Astrocyte (in vitro differentiated cells and primary cell): ENCODE measurements at regions not wholly inside any gene's neighbourhood (a gene's known extent, or its start where the extent isn't known, plus 50 kb on each side); places are given as distances from the start of the nearest gene placed in this dataset.

Experiments used
- DNase-seq: peaks from one replicate; pipeline ENCODE4 v3.0.0-alpha.2; 2010; ENCODE audit warnings: low read depth
- FAIRE-seq: peaks from 2 replicates; lab custom pipeline; 2011; peaks lifted over from hg19 to GRCh38; lab: Jason Lieb, UNC
- H2AFZ ChIP-seq: 2 replicates; pipeline ENCODE4 v1.6.0; 2012; ENCODE audit warnings: low read depth, low read length, inconsistent platforms
- H3K27ac ChIP-seq: 2 replicates; pipeline ENCODE4 v1.5.1; 2011; ENCODE audit warnings: low read depth, low read length, inconsistent platforms
- H3K27me3 ChIP-seq: 2 replicates; pipeline ENCODE4 v1.6.0; 2011; ENCODE audit warnings: low read length, inconsistent platforms; ENCODE audit not compliant: insufficient read depth
- H3K36me3 ChIP-seq: 2 replicates; pipeline ENCODE4 v1.5.1; 2011; ENCODE audit warnings: low read length, inconsistent platforms; ENCODE audit not compliant: insufficient read depth
- H3K4me1 ChIP-seq: 2 replicates; pipeline ENCODE4 v1.5.1; 2011; ENCODE audit warnings: low read length, inconsistent platforms; ENCODE audit not compliant: insufficient read depth
- H3K4me2 ChIP-seq: 2 replicates; pipeline ENCODE4 v1.6.0; 2012; ENCODE audit warnings: low read length, inconsistent platforms
- H3K4me3 ChIP-seq: 2 replicates; pipeline ENCODE4 v1.5.1; 2011; ENCODE audit warnings: low read depth, mild to moderate bottlenecking, low read length, inconsistent platforms; ENCODE audit not compliant: insufficient read depth
- H3K79me2 ChIP-seq: 2 replicates; pipeline ENCODE4 v1.6.0; 2012; ENCODE audit warnings: mild to moderate bottlenecking, low read length, inconsistent platforms; ENCODE audit not compliant: insufficient read depth
- H3K9ac ChIP-seq: 2 replicates; pipeline ENCODE4 v1.6.0; 2012; ENCODE audit warnings: mild to moderate bottlenecking, low read length, inconsistent platforms
- H3K9me3 ChIP-seq: 2 replicates; pipeline ENCODE4 v1.5.1; 2012; ENCODE audit warnings: low read depth, mild to moderate bottlenecking, low read length, inconsistent platforms; ENCODE audit not compliant: insufficient read depth
- H4K20me1 ChIP-seq: 2 replicates; pipeline ENCODE4 v1.6.0; 2012; ENCODE audit warnings: low read length, inconsistent platforms; ENCODE audit not compliant: insufficient read depth
- H3K27ac Mint-ChIP-seq: one replicate; pipeline ENCODE4 v1.8.0; 2021; ENCODE audit warnings: mild to moderate bottlenecking, mixed read lengths; ENCODE audit not compliant: unreplicated experiment
- H3K27me3 Mint-ChIP-seq: one replicate; pipeline ENCODE4 v1.8.0; 2021; ENCODE audit warnings: low read depth, mixed read lengths; ENCODE audit not compliant: unreplicated experiment
- H3K36me3 Mint-ChIP-seq: one replicate; pipeline ENCODE4 v1.8.0; 2021; ENCODE audit warnings: low read depth, mixed read lengths; ENCODE audit not compliant: unreplicated experiment
- H3K4me1 Mint-ChIP-seq: one replicate; pipeline ENCODE4 v1.8.0; 2021; ENCODE audit warnings: low read depth, mixed read lengths; ENCODE audit not compliant: unreplicated experiment
- H3K4me3 Mint-ChIP-seq: one replicate; pipeline ENCODE4 v1.8.0; 2021; ENCODE audit warnings: mild to moderate bottlenecking, moderate library complexity, mixed read lengths; ENCODE audit not compliant: unreplicated experiment
- H3K9me3 Mint-ChIP-seq: one replicate; pipeline ENCODE4 v1.8.0; 2021; ENCODE audit warnings: mild to moderate bottlenecking, mixed read lengths; ENCODE audit not compliant: unreplicated experiment
- EZH2 ChIP-seq: IDR thresholded peaks from 2 replicates; pipeline ENCODE4 v1.6.1; 2012; ENCODE audit warnings: mild to moderate bottlenecking, low read length, inconsistent platforms; ENCODE audit not compliant: insufficient read depth
- TF ChIP-seq, protein P1 (sequence below): IDR thresholded peaks from 2 replicates; pipeline ENCODE4 v1.5.1; 2011; ENCODE audit warnings: low read depth, mild to moderate bottlenecking, inconsistent platforms, low read length, moderate library complexity; ENCODE audit not compliant: insufficient read depth

DNA sequence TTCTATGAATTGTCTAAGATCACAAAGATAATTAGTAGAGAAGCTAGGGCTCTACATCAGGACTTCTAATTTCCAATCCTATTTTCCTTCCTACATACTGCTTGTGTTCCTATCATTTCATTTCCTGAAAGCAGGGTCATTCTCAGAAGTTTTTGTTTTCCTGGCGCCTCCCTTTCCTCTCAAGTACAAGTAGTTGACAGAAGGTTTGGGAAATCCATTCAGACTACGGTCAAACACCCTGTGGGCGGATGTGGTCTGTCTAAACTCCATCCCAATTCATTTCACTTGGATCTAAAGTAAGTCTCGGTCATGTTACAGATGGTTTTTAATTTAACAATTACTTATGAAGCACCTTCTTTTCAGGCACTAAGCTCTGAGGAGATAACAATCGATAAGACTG lies 221.4 kb downstream of the MTERF1 start:
- TF ChIP-seq, protein P1, sequence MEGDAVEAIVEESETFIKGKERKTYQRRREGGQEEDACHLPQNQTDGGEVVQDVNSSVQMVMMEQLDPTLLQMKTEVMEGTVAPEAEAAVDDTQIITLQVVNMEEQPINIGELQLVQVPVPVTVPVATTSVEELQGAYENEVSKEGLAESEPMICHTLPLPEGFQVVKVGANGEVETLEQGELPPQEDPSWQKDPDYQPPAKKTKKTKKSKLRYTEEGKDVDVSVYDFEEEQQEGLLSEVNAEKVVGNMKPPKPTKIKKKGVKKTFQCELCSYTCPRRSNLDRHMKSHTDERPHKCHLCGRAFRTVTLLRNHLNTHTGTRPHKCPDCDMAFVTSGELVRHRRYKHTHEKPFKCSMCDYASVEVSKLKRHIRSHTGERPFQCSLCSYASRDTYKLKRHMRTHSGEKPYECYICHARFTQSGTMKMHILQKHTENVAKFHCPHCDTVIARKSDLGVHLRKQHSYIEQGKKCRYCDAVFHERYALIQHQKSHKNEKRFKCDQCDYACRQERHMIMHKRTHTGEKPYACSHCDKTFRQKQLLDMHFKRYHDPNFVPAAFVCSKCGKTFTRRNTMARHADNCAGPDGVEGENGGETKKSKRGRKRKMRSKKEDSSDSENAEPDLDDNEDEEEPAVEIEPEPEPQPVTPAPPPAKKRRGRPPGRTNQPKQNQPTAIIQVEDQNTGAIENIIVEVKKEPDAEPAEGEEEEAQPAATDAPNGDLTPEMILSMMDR: no peak
- TF ChIP-seq EZH2: no peak
- H3K36me3 Mint-ChIP-seq: no peaks in the 10 kb centered on the region
- H3K79me2 ChIP-seq: no peaks in the 10 kb centered on the region
- no peaks in the 10 kb centered on the region for H3K9me3 Mint-ChIP-seq
- H3K4me2 ChIP-seq: no peak overlapping the region
- no peaks in the 10 kb centered on the region for H3K9me3 ChIP-seq
- H3K4me3 ChIP-seq: no peak overlapping the region
- H3K4me3 Mint-ChIP-seq: no peak overlapping the region
- DNase-seq (peak; percentile 7), FAIRE-seq (no peak)
- H4K20me1 ChIP-seq: no peaks in the 10 kb centered on the region
- no peak overlapping the region for H3K27ac Mint-ChIP-seq
- H3K27me3 Mint-ChIP-seq: no peaks in the 10 kb centered on the region
- no peak overlapping the region for H3K9ac ChIP-seq
- H3K4me1 ChIP-seq: peaks cover 7% of the 10 kb centered on the region
- H3K27ac ChIP-seq: no peak overlapping the region
- no peaks in the 10 kb centered on the region for H3K27me3 ChIP-seq
- H3K36me3 ChIP-seq: no peaks in the 10 kb centered on the region
- H2AFZ ChIP-seq: no peak overlapping the region
- H3K4me1 Mint-ChIP-seq: peaks cover 11% of the 10 kb centered on the region

DNA sequence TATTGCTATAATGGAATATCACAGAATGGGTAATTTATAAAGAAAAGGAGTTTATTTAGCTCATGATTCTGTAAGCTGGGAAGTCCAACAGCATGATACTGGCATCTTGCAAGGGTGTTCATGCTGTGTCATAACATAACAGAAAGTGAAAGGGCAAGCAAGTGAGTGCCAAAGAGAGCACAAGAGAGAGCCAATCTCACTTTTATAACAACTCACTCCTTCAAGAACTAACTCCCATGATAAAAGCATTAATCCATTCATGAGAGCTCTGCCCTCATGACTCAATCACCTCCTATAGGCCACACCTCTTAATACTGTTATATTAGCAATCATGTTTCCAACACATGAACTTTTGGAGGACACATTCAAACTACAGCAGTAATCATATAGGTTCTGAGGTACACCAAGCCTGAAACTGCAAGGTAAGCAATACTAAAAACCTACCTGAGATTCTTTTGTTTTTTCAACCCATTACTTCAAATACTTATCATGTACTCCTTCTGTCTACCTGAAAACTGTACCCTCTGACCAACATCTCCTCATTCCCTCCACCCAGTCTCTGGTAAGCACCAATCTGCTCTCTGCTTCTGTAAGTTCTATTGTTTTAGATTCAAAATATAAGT lies 219.7 kb downstream of the MTERF1 start:
- Mint-ChIP-seq H3K36me3 (no peaks in the 10 kb centered on the region), H3K4me3 (no peak overlapping the region), H3K27ac (no peak overlapping the region), H3K27me3 (no peaks in the 10 kb centered on the region), H3K4me1 (peaks cover 11% of the 10 kb centered on the region), H3K9me3 (no peaks in the 10 kb centered on the region)
- Histone ChIP-seq H3K4me2 (no peak overlapping the region), H3K36me3 (no peaks in the 10 kb centered on the region), H3K27ac (no peak overlapping the region), H3K79me2 (no peaks in the 10 kb centered on the region), H3K27me3 (no peaks in the 10 kb centered on the region), H3K4me3 (no peak overlapping the region), H4K20me1 (no peaks in the 10 kb centered on the region), H3K4me1 (peaks cover 7% of the 10 kb centered on the region), H3K9ac (no peak overlapping the region), H2AFZ (no peak overlapping the region), H3K9me3 (no peaks in the 10 kb centered on the region)
- FAIRE-seq (no peak), DNase-seq (no peak)
- TF ChIP-seq, protein P1: no peak
- TF ChIP-seq EZH2: no peak

DNA sequence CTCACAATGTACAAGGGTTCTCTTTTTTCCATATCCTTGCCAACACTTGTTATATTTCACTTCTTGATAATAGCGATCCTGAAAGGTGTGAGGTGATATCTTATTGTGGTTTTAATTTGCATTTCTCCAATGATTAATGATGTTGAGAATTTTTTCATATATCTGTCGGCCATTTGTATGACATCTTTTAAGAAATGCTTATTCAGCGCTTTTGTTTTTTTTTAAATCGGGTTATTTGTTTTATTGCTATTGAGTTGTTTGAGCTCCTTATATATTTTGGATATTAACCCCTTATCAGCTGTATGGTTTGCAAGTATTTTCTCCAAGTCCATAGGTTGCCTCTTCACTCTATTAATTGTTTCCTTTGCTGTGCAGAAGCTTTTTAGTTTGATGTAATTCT lies 218.8 kb downstream of the MTERF1 start:
- Histone ChIP-seq H3K36me3 (no peaks in the 10 kb centered on the region), H3K4me2 (no peak overlapping the region), H3K4me3 (no peak overlapping the region), H2AFZ (no peak overlapping the region), H3K79me2 (no peaks in the 10 kb centered on the region), H4K20me1 (no peaks in the 10 kb centered on the region), H3K27ac (no peak overlapping the region), H3K27me3 (no peaks in the 10 kb centered on the region), H3K9me3 (no peaks in the 10 kb centered on the region), H3K4me1 (peaks cover 2% of the 10 kb centered on the region), H3K9ac (no peak overlapping the region)
- no peak for FAIRE-seq
- no peak for TF ChIP-seq EZH2
- TF ChIP-seq, protein P1: no peak
- no peak overlapping the region for H3K4me3 Mint-ChIP-seq
- no peaks in the 10 kb centered on the region for H3K36me3 Mint-ChIP-seq
- H3K4me1 Mint-ChIP-seq: peaks cover 10% of the 10 kb centered on the region
- H3K27ac Mint-ChIP-seq: no peak overlapping the region
- no peak for DNase-seq
- no peaks in the 10 kb centered on the region for H3K9me3 Mint-ChIP-seq
- H3K27me3 Mint-ChIP-seq: no peaks in the 10 kb centered on the region
